ENCODE measurements at regions not wholly inside any gene's neighbourhood (a gene's known extent, or its start where the extent isn't known, plus 50 kb on each side); places are given as distances from the start of the nearest gene placed in this dataset.

DNA sequence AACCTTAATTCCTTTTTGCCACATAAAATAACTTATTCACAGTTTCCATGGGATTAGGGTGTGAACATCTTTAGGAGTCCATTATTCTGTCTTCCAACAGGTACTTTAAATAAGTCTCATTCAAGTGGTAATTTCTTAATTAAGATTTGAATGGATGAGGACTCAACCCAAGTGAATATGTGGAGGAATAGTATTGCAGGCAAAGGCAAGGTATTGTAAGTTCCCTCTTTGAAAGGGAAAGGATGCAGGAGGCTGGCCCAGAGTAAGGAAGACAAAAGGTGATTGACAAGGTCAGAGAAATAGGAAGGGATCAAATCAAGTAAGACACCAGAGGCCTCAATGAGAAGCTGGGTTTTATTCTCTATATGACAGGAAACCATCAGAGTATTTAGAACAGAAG, 238.2 kb upstream of the RBMS1 start:
- intact Hi-C loops (cut with DNase I), result no loop called here

DNA sequence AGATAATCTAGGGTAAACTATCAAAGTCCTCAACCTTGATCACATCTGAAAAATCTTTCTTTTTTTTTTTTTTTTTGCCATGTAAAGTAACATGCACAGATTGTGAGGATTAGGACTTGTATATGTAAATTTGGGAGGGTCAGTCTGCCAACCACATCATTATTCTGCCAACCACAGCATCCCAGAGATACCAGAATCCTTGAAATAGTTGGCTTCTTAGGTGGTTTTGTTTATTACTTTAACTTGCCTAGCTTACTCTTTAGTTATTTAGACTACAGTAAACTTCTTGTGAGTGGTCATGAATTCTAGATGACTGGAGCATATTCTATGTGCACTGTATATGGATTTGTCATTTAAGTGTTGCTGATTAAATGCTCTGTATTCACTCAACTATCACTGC, 242.1 kb upstream of the RBMS1 start:
- Histone ChIP-seq H3K36me3 (no peaks in the 10 kb centered on the region), H3K27ac (no peak overlapping the region), H3K9ac (ENCODE audit: low read depth in 2 of 2, low read length in 2 of 2) (no peak overlapping the region), H3K4me3 (no peak overlapping the region), H3K4me1 (no peaks in the 10 kb centered on the region), H3K27me3 (no peaks in the 10 kb centered on the region), H3K9me3 (no peaks in the 10 kb centered on the region)
- intact Hi-C loops (cut with DNase I), result no loop called here
- TF ChIP-seq, protein P1, sequence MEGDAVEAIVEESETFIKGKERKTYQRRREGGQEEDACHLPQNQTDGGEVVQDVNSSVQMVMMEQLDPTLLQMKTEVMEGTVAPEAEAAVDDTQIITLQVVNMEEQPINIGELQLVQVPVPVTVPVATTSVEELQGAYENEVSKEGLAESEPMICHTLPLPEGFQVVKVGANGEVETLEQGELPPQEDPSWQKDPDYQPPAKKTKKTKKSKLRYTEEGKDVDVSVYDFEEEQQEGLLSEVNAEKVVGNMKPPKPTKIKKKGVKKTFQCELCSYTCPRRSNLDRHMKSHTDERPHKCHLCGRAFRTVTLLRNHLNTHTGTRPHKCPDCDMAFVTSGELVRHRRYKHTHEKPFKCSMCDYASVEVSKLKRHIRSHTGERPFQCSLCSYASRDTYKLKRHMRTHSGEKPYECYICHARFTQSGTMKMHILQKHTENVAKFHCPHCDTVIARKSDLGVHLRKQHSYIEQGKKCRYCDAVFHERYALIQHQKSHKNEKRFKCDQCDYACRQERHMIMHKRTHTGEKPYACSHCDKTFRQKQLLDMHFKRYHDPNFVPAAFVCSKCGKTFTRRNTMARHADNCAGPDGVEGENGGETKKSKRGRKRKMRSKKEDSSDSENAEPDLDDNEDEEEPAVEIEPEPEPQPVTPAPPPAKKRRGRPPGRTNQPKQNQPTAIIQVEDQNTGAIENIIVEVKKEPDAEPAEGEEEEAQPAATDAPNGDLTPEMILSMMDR (IDR thresholded peaks at IDR 0.05), result no peak
- no peak for DNase-seq

More for the DNA sequence above, 238.2 kb upstream of the RBMS1 start:
- TF ChIP-seq, protein P1 (IDR thresholded peaks at IDR 0.05), result no peak
- no peak overlapping the region for H3K9ac ChIP-seq (ENCODE audit: low read depth in 2 of 2, low read length in 2 of 2)
- no peaks in the 10 kb centered on the region for H3K27me3 ChIP-seq
- H3K4me3 ChIP-seq, result no peak overlapping the region
- no peaks in the 10 kb centered on the region for H3K4me1 ChIP-seq
- H3K9me3 ChIP-seq, result no peaks in the 10 kb centered on the region
- no peak overlapping the region for H3K27ac ChIP-seq
- DNase-seq, result no peak
- H3K36me3 ChIP-seq, result no peaks in the 10 kb centered on the region

DNA sequence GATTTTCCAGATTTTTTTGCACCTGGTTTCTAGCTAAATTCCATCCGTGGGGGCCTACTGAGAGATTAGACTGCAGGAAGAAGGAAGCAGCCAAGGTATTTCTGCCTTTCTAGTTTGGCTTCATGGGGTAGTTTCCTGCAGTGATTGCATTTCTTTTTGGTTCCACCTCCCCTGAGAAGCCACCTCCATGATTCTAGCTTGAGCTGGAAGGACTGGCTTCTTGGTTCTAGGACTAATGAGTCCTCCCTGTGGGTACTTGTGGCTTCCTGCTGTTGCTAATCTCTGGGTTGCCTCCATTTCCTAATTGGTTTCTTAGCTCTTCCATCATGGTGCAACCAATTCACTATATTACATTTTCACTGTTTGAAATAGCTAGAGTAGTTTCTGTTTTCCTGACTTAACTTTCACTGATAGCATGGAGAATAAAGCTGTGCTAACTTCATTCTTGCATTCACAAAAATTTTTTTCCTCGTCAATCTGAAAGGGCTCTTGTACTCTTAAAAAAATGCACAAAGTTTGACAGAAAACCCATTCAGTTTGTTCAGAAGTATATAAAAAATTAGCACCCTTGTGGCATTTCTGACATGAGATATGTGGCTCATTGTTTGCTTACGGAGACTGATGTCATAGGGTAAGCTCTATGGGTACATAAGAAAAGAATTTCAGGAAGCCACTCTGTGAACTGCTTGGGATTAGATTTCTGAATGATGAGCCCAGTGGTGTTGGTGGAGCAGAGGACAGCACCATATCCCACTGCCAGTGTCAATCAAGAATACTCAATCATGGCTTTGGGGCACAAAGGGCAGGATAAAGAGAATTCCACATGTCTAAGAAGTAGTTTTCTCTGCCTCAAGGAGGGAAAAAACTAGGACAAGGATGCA, 242.8 kb upstream of the RBMS1 start:
- no peak for DNase-seq
- Histone ChIP-seq H3K27me3 (no peaks in the 10 kb centered on the region), H3K27ac (no peak overlapping the region), H3K9me3 (no peaks in the 10 kb centered on the region), H3K36me3 (no peaks in the 10 kb centered on the region), H3K9ac (ENCODE audit: low read depth in 2 of 2, low read length in 2 of 2) (no peak overlapping the region), H3K4me3 (no peak overlapping the region), H3K4me1 (no peaks in the 10 kb centered on the region)
- intact Hi-C loops (cut with DNase I), result no loop called here
- TF ChIP-seq, protein P1 (IDR thresholded peaks at IDR 0.05), result no peak

DNA sequence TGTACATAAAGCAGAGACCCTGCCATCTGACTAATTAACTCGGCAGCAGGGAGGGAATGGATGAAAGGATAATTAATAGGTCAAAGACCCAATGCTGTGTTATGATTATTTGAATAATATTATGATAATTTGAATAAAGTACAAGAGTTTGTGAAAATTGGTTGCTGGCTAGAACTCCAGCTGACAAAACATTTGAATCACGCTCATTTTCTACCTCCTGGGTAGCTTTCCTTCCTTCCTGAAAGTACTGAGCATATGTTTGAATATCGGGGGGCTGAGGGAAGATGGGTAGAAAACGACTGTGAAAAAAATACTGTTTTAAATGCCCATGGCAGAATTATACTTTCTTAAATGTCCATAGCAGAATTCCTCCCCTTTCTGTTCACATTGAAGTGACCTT, 243.6 kb upstream of the RBMS1 start:
- intact Hi-C loops (cut with DNase I), result no loop called here
- Histone ChIP-seq H3K9ac (ENCODE audit: low read depth in 2 of 2, low read length in 2 of 2) (no peak overlapping the region), H3K4me3 (no peak overlapping the region), H3K4me1 (no peaks in the 10 kb centered on the region), H3K36me3 (no peaks in the 10 kb centered on the region), H3K9me3 (no peaks in the 10 kb centered on the region), H3K27ac (no peak overlapping the region), H3K27me3 (no peaks in the 10 kb centered on the region)
- no peak for DNase-seq
- TF ChIP-seq, protein P1 (IDR thresholded peaks at IDR 0.05), result no peak

DNA sequence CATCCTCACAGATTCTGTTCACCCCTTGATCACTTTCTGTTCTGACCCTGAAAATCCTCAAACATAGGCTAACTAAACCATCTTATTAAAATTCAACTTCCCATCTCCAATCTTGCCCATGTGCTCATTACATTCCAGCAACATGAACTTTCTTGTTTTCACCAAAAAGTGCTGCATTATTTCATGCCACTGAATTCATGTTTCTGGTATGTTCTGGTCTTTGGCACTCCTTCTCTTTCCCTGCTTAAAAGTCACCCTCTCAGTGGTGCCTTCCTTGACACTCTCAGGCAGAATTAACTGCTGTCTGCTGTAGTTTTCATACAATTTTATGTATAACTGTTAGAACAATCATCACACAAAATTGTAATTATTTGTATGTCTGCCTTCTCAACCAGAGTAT, 247.7 kb upstream of the RBMS1 start:
- Histone ChIP-seq H3K9me3 (no peaks in the 10 kb centered on the region), H3K27me3 (no peaks in the 10 kb centered on the region), H3K9ac (ENCODE audit: low read depth in 2 of 2, low read length in 2 of 2) (no peak overlapping the region), H3K4me1 (no peaks in the 10 kb centered on the region), H3K27ac (no peak overlapping the region), H3K36me3 (no peaks in the 10 kb centered on the region), H3K4me3 (no peak overlapping the region)
- TF ChIP-seq, protein P1 (IDR thresholded peaks at IDR 0.05), result no peak
- intact Hi-C loops (cut with DNase I), result no loop called here
- DNase-seq, result no peak
